ENCODE measurements at regions not wholly inside any gene's neighbourhood (a gene's known extent, or its start where the extent isn't known, plus 50 kb on each side); places are given as distances from the start of the nearest gene placed in this dataset.

GRCh38 chr15:35876762-35877161 lies 330.8 kb upstream of the DPH6 start:
- TF ChIP-seq, protein P1, sequence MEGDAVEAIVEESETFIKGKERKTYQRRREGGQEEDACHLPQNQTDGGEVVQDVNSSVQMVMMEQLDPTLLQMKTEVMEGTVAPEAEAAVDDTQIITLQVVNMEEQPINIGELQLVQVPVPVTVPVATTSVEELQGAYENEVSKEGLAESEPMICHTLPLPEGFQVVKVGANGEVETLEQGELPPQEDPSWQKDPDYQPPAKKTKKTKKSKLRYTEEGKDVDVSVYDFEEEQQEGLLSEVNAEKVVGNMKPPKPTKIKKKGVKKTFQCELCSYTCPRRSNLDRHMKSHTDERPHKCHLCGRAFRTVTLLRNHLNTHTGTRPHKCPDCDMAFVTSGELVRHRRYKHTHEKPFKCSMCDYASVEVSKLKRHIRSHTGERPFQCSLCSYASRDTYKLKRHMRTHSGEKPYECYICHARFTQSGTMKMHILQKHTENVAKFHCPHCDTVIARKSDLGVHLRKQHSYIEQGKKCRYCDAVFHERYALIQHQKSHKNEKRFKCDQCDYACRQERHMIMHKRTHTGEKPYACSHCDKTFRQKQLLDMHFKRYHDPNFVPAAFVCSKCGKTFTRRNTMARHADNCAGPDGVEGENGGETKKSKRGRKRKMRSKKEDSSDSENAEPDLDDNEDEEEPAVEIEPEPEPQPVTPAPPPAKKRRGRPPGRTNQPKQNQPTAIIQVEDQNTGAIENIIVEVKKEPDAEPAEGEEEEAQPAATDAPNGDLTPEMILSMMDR (IDR thresholded peaks at IDR 0.05; ENCODE audit: poor library complexity, severe bottlenecking), result no peak
- TF ChIP-seq EP300 (conservative IDR thresholded peaks at IDR 0.05; ENCODE audit: poor library complexity, severe bottlenecking), result no peak
- TF ChIP-seq REST (IDR thresholded peaks at IDR 0.05; ENCODE audit: borderline replicate concordance), result no peak
- TF ChIP-seq EZH2 (IDR thresholded peaks at IDR 0.05; ENCODE audit: borderline replicate concordance, insufficient read depth, low read length, poor library complexity, severe bottlenecking), result no peak
- TF ChIP-seq POLR2AphosphoS5 (IDR thresholded peaks at IDR 0.05), result no peak
- no peak for TF ChIP-seq RAD21 (conservative IDR thresholded peaks at IDR 0.05)
- TF ChIP-seq MXI1 (conservative IDR thresholded peaks at IDR 0.05; ENCODE audit: poor library complexity, severe bottlenecking), result no peak

Measured in neural cell (in vitro differentiated cells).